HCT116 (cell line): ENCODE measurements at regions not wholly inside any gene's neighbourhood (a gene's known extent, or its start where the extent isn't known, plus 50 kb on each side); places are given as distances from the start of the nearest gene placed in this dataset.

Source experiments
- ATAC-seq: fragments of 200-7000 bp; cut with Tn5 transposase; 2 replicates; pipeline ENCODE4 v1.9.1; 2020; ENCODE audit warnings: mild to moderate bottlenecking, moderate library complexity
- BruUV-seq: library from RNA; stranded (reverse); fragments of 400-500 nt; replicated peaks from 2 replicates; lab custom pipeline; 2021; lab: Mats Ljungman, UMichigan
- CTCF ChIA-PET: fragments of 300-600 bp; sonication (Branson Sonifier 250); formaldehyde crosslinking; loops from one replicate; lab custom pipeline; 2021; ENCODE audit warnings: antibody characterized with exemption; lab: Charles Lee
- POLR2A ChIA-PET: fragments of 300-600, 350-600 bp; sonication (Branson Sonifier 250); formaldehyde crosslinking; loops from one replicate; lab custom pipeline; 2021; ENCODE audit warnings: antibody characterized with exemption; lab: Charles Lee
- RAD21 ChIA-PET, 2 experiments: fragments of 300-600 bp; sonication (Branson Sonifier 250); formaldehyde crosslinking; loops; one replicate each; lab custom pipeline; 2023; ENCODE audit warnings: low total read pairs in 2 of 2; ENCODE audit not compliant: uncharacterized antibody in 2 of 2, unreplicated experiment in 2 of 2, low non-redundant PET in 1 of 2; lab: Charles Lee
- DNase-seq: peaks from one replicate; pipeline ENCODE4 v3.0.0-alpha.2; 2010; ENCODE audit warnings: low read depth, low spot score
- H2AFZ ChIP-seq: fragments of 200-600 bp; shearing (Covaris generic), sonication (generic); 2 replicates; pipeline ENCODE4 v1.6.1; 2017; ENCODE audit warnings: low read depth, mixed run types, mixed read lengths, antibody characterized with exemption, low read length; ENCODE audit not compliant: poor library complexity, severe bottlenecking
- H3K27ac ChIP-seq: 2 replicates; pipeline ENCODE4 v1.5.1; 2012; ENCODE audit warnings: low read depth, low read length
- H3K27me3 ChIP-seq: fragments of 200-600 bp; sonication (generic); 2 replicates; pipeline ENCODE4 v1.6.1; 2016; ENCODE audit warnings: mixed run types, low read length, mixed read lengths; ENCODE audit not compliant: insufficient read depth
- H3K36me3 ChIP-seq, 2 experiments: fragments of 200-500 bp in 1 of 2; fragments of 200-600 bp in 1 of 2; sonication (Bioruptor generic) in 1 of 2; sonication (generic) in 1 of 2; 2 replicates each; pipeline versions ENCODE4 v1.5.1 to v1.6.1; 2014 to 2016; ENCODE audit warnings: low read length in 2 of 2, inconsistent platforms in 1 of 2, mixed read lengths in 1 of 2, mixed run types in 1 of 2; ENCODE audit not compliant: insufficient read depth in 2 of 2, control insufficient read depth in 1 of 2
- H3K4me1 ChIP-seq, 2 experiments: fragments of 200-600 bp in 1 of 2; sonication (generic) in 1 of 2; 2 replicates each; pipeline versions ENCODE4 v1.5.1 to v1.6.1; 2012 to 2017; ENCODE audit warnings: low read length in 2 of 2, inconsistent platforms in 1 of 2, mild to moderate bottlenecking in 1 of 2, mixed read lengths in 1 of 2, mixed run types in 1 of 2, moderate library complexity in 1 of 2; ENCODE audit not compliant: insufficient read depth in 2 of 2, control insufficient read depth in 1 of 2
- H3K4me2 ChIP-seq: fragments of 200-600 bp; sonication (generic); 2 replicates; pipeline ENCODE4 v1.6.1; 2017; ENCODE audit warnings: mixed run types, low read length, mixed read lengths
- H3K4me3 ChIP-seq, 2 experiments: fragments of 200-600 bp in 1 of 2; sonication (generic) in 1 of 2; replicated peaks in 1 of 2; 2 replicates each; pipeline ENCODE4 v1.5.1; 2011 to 2016; ENCODE audit warnings: low read length in 2 of 2, control low read depth in 1 of 2, low read depth in 1 of 2, mild to moderate bottlenecking in 1 of 2, mixed read lengths in 1 of 2, mixed run types in 1 of 2
- H3K79me2 ChIP-seq: fragments of 200-600 bp; sonication (generic); 2 replicates; pipeline ENCODE4 v1.6.1; 2017; ENCODE audit warnings: mild to moderate bottlenecking, mixed run types, low read length, moderate library complexity, mixed read lengths; ENCODE audit not compliant: insufficient read depth
- H3K9ac ChIP-seq: fragments of 200-600 bp; sonication (generic); 2 replicates; pipeline ENCODE4 v1.6.1; 2016; ENCODE audit warnings: low read length, mixed read lengths
- H3K9me2 ChIP-seq: fragments of 200-600 bp; sonication (generic), shearing (Covaris generic); 2 replicates; pipeline ENCODE4 v1.6.1; 2017; ENCODE audit warnings: mixed run types, mild to moderate bottlenecking, moderate library complexity; ENCODE audit not compliant: insufficient read depth
- H3K9me3 ChIP-seq, 2 experiments: fragments of 200-500 bp in 1 of 2; fragments of 200-600 bp in 1 of 2; sonication (Bioruptor generic) in 1 of 2; sonication (generic) in 1 of 2; 2 replicates each; pipeline ENCODE4 v1.6.1; 2014 to 2017; ENCODE audit warnings: low read length in 2 of 2, mixed read lengths in 2 of 2, inconsistent platforms in 1 of 2, low read depth in 1 of 2, mild to moderate bottlenecking in 1 of 2, mixed run types in 1 of 2, moderate library complexity in 1 of 2; ENCODE audit not compliant: control insufficient read depth in 1 of 2, insufficient read depth in 1 of 2
- H4K20me1 ChIP-seq: fragments of 200-600 bp; sonication (generic), shearing (Covaris generic); 2 replicates; pipeline ENCODE4 v1.6.1; 2017; ENCODE audit warnings: mixed run types, mild to moderate bottlenecking, moderate library complexity; ENCODE audit not compliant: insufficient read depth
- EGR1 ChIP-seq: IDR thresholded peaks from 2 replicates; pipeline ENCODE4 v1.6.1; 2012; ENCODE audit warnings: low read depth
- ELF1 ChIP-seq: IDR thresholded peaks from 2 replicates; pipeline ENCODE4 v1.6.1; 2012; ENCODE audit warnings: low read depth, borderline replicate concordance
- JUND ChIP-seq: IDR thresholded peaks from 2 replicates; pipeline ENCODE4 v1.6.1; 2012
- POLR2A ChIP-seq: IDR thresholded peaks from 2 replicates; pipeline ENCODE4 v1.7.0; 2011; ENCODE audit warnings: borderline replicate concordance; ENCODE audit not compliant: insufficient read depth, insufficient read length; ENCODE audit errors: extremely low read depth
- POLR2AphosphoS5 ChIP-seq: IDR thresholded peaks from 2 replicates; pipeline ENCODE4 v1.6.1; 2011; ENCODE audit warnings: mild to moderate bottlenecking, low read depth, low read length, moderate library complexity
- RAD21 ChIP-seq: IDR thresholded peaks from 2 replicates; pipeline ENCODE4 v1.6.1; 2012; ENCODE audit warnings: low read depth, mild to moderate bottlenecking
- REST ChIP-seq: IDR thresholded peaks from 2 replicates; pipeline ENCODE4 v1.6.1; 2012; ENCODE audit warnings: low read depth
- SRF ChIP-seq: IDR thresholded peaks from 2 replicates; pipeline ENCODE4 v1.6.1; 2012; ENCODE audit warnings: low read depth
- YY1 ChIP-seq: IDR thresholded peaks from 2 replicates; pipeline ENCODE4 v1.6.1; 2011; ENCODE audit warnings: low read length, low read depth, moderate library complexity, mild to moderate bottlenecking; ENCODE audit not compliant: insufficient replicate concordance; ENCODE audit errors: extremely low read depth
- intact Hi-C: fragments of 100-400 bp; cut with micrococcal nuclease; formaldehyde crosslinking; loops from 2 replicates; pipeline ENCODE4 v1.10.0; 2022
- TF ChIP-seq, protein P1 (sequence below): IDR thresholded peaks from 2 replicates; pipeline ENCODE4 v1.6.1; 2011; ENCODE audit warnings: mild to moderate bottlenecking, low read length, moderate library complexity; ENCODE audit not compliant: insufficient replicate concordance; ENCODE audit errors: extremely low read depth
- TF ChIP-seq, protein P2 (sequence below), 3 experiments: fragments of 200-600 bp in 1 of 3; sonication (generic) in 1 of 3; IDR thresholded peaks in 2 of 3; conservative IDR thresholded peaks in 1 of 3; 2 replicates each; pipeline ENCODE4 v1.5.1; 2012 to 2017; ENCODE audit warnings: low read depth in 2 of 3, low read length in 2 of 3, antibody characterized with exemption in 1 of 3, borderline replicate concordance in 1 of 3, control low read depth in 1 of 3, mild to moderate bottlenecking in 1 of 3, mixed read lengths in 1 of 3, mixed run types in 1 of 3, moderate library complexity in 1 of 3; ENCODE audit not compliant: insufficient read depth in 1 of 3
- TF ChIP-seq, protein P3 (sequence below): IDR thresholded peaks from 2 replicates; pipeline ENCODE4 v1.6.1; 2012

- Histone ChIP-seq H3K36me3 (no peaks in the 10 kb centered on the region), H3K27me3 (peaks cover 14% of the 10 kb centered on the region; the same call in 1 of the 2 replicates), H4K20me1 (no peaks in the 10 kb centered on the region), H3K4me1 (no peaks in the 10 kb centered on the region), H3K9me3 (no peaks in the 10 kb centered on the region), H3K27ac (no peak overlapping the region), H3K9me2 (no peaks in the 10 kb centered on the region), H3K9ac (no peak overlapping the region), H2AFZ (no peak overlapping the region), H3K4me2 (no peak overlapping the region), H3K79me2 (no peaks in the 10 kb centered on the region), H3K4me3 (no peak overlapping the region)
- intact Hi-C loops: loop anchor here (10.0 kb wide), 1 partner anchor 60 kb away; no protein-coding TSS in a partner anchor
- ChIA-PET CTCF (no interaction called here), RAD21 (no interaction called here), POLR2A (no interaction called here)
- DNase-seq (no peak), ATAC-seq (no peak)
- TF ChIP-seq, protein P1, sequence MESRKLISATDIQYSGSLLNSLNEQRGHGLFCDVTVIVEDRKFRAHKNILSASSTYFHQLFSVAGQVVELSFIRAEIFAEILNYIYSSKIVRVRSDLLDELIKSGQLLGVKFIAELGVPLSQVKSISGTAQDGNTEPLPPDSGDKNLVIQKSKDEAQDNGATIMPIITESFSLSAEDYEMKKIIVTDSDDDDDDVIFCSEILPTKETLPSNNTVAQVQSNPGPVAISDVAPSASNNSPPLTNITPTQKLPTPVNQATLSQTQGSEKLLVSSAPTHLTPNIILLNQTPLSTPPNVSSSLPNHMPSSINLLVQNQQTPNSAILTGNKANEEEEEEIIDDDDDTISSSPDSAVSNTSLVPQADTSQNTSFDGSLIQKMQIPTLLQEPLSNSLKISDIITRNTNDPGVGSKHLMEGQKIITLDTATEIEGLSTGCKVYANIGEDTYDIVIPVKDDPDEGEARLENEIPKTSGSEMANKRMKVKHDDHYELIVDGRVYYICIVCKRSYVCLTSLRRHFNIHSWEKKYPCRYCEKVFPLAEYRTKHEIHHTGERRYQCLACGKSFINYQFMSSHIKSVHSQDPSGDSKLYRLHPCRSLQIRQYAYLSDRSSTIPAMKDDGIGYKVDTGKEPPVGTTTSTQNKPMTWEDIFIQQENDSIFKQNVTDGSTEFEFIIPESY: no peak
- no peak for TF ChIP-seq RAD21
- TF ChIP-seq ELF1: no peak
- no TSS peak for BruUV-seq
These were observed 138.6 kb upstream of the CAMK1G start for GRCh38 chr1:209444961-209445360.

DNA sequence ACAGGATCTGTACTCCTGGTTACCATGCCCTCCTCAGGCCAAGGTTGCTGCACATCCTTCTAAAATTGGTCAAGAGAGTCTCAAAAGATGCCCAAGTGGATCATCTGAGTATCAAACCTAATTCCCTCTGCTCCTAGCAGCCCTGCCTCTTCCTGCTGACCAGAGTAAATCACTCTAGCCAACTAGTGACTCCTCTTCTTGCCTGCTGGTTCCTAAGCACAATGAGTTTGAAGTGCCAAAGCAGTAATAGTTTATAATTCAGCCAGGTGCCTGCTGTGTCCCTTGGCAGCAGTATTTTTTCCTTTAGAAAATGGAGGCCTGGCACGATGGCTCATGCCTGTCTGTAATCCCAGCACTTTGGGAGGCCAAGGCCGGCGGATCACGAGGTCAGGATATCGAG lies 137.9 kb upstream of the CAMK1G start:
- ChIA-PET CTCF (no interaction called here), POLR2A (no interaction called here)
- no peaks in the 10 kb centered on the region for H3K79me2 ChIP-seq
- TF ChIP-seq JUND: no peak
- TF ChIP-seq, protein P2, sequence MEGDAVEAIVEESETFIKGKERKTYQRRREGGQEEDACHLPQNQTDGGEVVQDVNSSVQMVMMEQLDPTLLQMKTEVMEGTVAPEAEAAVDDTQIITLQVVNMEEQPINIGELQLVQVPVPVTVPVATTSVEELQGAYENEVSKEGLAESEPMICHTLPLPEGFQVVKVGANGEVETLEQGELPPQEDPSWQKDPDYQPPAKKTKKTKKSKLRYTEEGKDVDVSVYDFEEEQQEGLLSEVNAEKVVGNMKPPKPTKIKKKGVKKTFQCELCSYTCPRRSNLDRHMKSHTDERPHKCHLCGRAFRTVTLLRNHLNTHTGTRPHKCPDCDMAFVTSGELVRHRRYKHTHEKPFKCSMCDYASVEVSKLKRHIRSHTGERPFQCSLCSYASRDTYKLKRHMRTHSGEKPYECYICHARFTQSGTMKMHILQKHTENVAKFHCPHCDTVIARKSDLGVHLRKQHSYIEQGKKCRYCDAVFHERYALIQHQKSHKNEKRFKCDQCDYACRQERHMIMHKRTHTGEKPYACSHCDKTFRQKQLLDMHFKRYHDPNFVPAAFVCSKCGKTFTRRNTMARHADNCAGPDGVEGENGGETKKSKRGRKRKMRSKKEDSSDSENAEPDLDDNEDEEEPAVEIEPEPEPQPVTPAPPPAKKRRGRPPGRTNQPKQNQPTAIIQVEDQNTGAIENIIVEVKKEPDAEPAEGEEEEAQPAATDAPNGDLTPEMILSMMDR (IDR thresholded peaks at IDR 0.05 in 2 of 3, conservative IDR thresholded peaks at IDR 0.05 in 1 of 3; ENCODE audit: borderline replicate concordance in 1 of 3, insufficient read depth in 1 of 3, low read depth in 2 of 3, low read length in 2 of 3): no peak
- TF ChIP-seq EGR1: no peak
- TF ChIP-seq, protein P3, sequence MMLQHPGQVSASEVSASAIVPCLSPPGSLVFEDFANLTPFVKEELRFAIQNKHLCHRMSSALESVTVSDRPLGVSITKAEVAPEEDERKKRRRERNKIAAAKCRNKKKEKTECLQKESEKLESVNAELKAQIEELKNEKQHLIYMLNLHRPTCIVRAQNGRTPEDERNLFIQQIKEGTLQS: no peak
- no peak for TF ChIP-seq REST
- no peak for TF ChIP-seq SRF
- TF ChIP-seq POLR2A: no peak
- no peak for TF ChIP-seq ELF1
- TF ChIP-seq YY1: no peak
- no peak for TF ChIP-seq POLR2AphosphoS5

More for the DNA sequence above, 137.9 kb upstream of the CAMK1G start:
- Histone ChIP-seq H2AFZ (no peak overlapping the region), H3K36me3 (no peaks in the 10 kb centered on the region), H3K27me3 (peaks cover 14% of the 10 kb centered on the region; the same call in 1 of the 2 replicates), H3K9me3 (no peaks in the 10 kb centered on the region), H3K4me1 (no peaks in the 10 kb centered on the region), H3K4me3 (no peak overlapping the region), H4K20me1 (no peaks in the 10 kb centered on the region), H3K27ac (no peak overlapping the region), H3K9me2 (no peaks in the 10 kb centered on the region), H3K9ac (no peak overlapping the region), H3K4me2 (no peak overlapping the region)
- ATAC-seq: no peak
- intact Hi-C loops: loop anchor here (10.0 kb wide), 1 partner anchor 61 kb away; no protein-coding TSS in a partner anchor
- RAD21 ChIA-PET: no interaction called here
- no TSS peak for BruUV-seq
- DNase-seq: no peak
